ENCODE measurements at regions not wholly inside any gene's neighbourhood (a gene's known extent, or its start where the extent isn't known, plus 50 kb on each side); places are given as distances from the start of the nearest gene placed in this dataset.

DNA sequence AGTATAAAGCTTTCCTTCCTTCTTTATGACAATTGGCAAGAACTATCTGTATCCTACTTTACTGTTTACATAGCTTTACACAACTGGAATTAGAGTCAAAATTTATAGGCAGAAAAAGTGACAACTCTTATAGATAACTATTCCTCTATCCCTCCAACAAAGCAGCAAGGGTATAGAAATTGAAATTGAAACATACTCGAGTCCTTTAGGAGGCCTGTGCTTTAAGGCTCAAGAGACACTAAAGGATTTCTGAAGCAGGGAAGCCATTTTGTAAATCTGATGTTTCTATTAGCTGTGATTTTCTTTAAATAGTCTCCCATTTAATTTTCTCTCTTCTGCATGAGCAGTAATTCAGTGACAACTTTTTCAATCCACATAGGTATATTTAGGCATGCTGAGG, 567.6 kb upstream of the MAN1A1 start (continued):
- no peak for TF ChIP-seq FOXK1 (CRISPR knock-in tag; IDR thresholded peaks at IDR 0.05; ENCODE audit: borderline replicate concordance)
- no peak for TF ChIP-seq SMAD2 (IDR thresholded peaks at IDR 0.05; ENCODE audit: low read depth, low read length)
- TF ChIP-seq RUNX1 (IDR thresholded peaks at IDR 0.05; ENCODE audit: low read depth), result no peak
- no peak for TF ChIP-seq RBM17 (IDR thresholded peaks at IDR 0.05; ENCODE audit: borderline replicate concordance, low read depth, low read length)
- TF ChIP-seq, protein P1, sequence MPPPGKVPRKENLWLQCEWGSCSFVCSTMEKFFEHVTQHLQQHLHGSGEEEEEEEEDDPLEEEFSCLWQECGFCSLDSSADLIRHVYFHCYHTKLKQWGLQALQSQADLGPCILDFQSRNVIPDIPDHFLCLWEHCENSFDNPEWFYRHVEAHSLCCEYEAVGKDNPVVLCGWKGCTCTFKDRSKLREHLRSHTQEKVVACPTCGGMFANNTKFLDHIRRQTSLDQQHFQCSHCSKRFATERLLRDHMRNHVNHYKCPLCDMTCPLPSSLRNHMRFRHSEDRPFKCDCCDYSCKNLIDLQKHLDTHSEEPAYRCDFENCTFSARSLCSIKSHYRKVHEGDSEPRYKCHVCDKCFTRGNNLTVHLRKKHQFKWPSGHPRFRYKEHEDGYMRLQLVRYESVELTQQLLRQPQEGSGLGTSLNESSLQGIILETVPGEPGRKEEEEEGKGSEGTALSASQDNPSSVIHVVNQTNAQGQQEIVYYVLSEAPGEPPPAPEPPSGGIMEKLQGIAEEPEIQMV (tag; conservative IDR thresholded peaks at IDR 0.05; ENCODE audit: low read depth), result no peak
- no peak for TF ChIP-seq KAT8 (IDR thresholded peaks at IDR 0.05; ENCODE audit: low read depth)
- no peak for TF ChIP-seq ZNF24 (IDR thresholded peaks at IDR 0.05)
- TF ChIP-seq, protein P2, sequence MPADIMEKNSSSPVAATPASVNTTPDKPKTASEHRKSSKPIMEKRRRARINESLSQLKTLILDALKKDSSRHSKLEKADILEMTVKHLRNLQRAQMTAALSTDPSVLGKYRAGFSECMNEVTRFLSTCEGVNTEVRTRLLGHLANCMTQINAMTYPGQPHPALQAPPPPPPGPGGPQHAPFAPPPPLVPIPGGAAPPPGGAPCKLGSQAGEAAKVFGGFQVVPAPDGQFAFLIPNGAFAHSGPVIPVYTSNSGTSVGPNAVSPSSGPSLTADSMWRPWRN (IDR thresholded peaks at IDR 0.05; ENCODE audit: low read depth), result no peak
- no peak for TF ChIP-seq ZNF174 (CRISPR knock-in tag; IDR thresholded peaks at IDR 0.05)
- TF ChIP-seq ZNF184 (CRISPR knock-in tag; IDR thresholded peaks at IDR 0.05), result no peak

DNA sequence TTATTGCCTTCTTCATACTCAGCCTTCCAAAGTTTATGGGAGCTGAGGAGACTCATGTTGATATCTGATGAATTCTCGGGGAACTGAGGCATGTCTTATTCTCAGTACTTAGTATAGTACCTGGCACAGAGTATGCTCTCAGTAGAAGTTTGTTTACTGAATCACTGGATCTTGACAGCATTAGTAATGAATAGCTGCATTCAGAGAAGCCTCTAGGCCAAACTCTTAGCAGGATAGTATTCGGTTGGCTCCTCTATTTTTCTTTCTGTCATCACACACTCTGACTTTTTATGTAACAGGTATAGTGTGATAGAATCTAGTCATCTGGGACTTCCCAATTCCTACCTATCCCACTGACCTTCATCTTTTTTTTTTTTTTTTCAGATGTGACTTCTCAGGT, 566.4 kb upstream of the MAN1A1 start:
- Histone ChIP-seq H3K4me2 (ENCODE audit: insufficient read depth, low read length) (no peak overlapping the region), H2AFZ (ENCODE audit: low read depth, low read length) (no peak overlapping the region), H3K9me1 (ENCODE audit: control insufficient read depth, insufficient read depth, low read length) (no peaks in the 10 kb centered on the region), H3K9ac (ENCODE audit: insufficient read depth in 1 of 2, low read depth in 2 of 2, low read length in 2 of 2) (no peak overlapping the region), H3K4me1 (replicated peaks in 1 of 2; ENCODE audit: control insufficient read depth in 2 of 2, insufficient read depth in 2 of 2, low read length in 2 of 2) (no peaks in the 10 kb centered on the region), H3K27me3 (ENCODE audit: control insufficient read depth in 2 of 2, insufficient read depth in 2 of 2, low read length in 2 of 2) (no peaks in the 10 kb centered on the region), H4K20me1 (replicated peaks; ENCODE audit: control insufficient read depth, insufficient read depth, low read length) (no peaks in the 10 kb centered on the region), H3K9me3 (replicated peaks; ENCODE audit: control insufficient read depth, insufficient read depth, low read depth, low read length) (no peaks in the 10 kb centered on the region), H3K79me2 (ENCODE audit: control insufficient read depth, insufficient read depth, low read length) (no peaks in the 10 kb centered on the region), H3K4me3 (no peak overlapping the region), H3K36me3 (ENCODE audit: control insufficient read depth, insufficient read depth, low read length) (no peaks in the 10 kb centered on the region), H3K27ac (ENCODE audit: extremely low read depth, low read depth, low read length) (no peak overlapping the region)
- BruUV-seq (replicated peaks), result no TSS peak
- ChIA-PET POLR2A (no interaction called here), CTCF (ENCODE audit: low intra/inter-chr PET ratio) (no interaction called here)
- WGBS (ENCODE audit: insufficient coverage, low coverage, missing lambda C conversion rate), result 0% methylated on average over 1 of the region's 2 CpGs
- ATAC-seq (no peak), FAIRE-seq (no peak), DNase-seq (ENCODE audit: extremely low read depth in 1 of 4, low spot score in 3 of 4) (no peak)
- intact Hi-C loops (cut with micrococcal nuclease), result no loop called here
- in situ Hi-C loops (cut with MboI), result no loop called here
- TF ChIP-seq, protein P3, sequence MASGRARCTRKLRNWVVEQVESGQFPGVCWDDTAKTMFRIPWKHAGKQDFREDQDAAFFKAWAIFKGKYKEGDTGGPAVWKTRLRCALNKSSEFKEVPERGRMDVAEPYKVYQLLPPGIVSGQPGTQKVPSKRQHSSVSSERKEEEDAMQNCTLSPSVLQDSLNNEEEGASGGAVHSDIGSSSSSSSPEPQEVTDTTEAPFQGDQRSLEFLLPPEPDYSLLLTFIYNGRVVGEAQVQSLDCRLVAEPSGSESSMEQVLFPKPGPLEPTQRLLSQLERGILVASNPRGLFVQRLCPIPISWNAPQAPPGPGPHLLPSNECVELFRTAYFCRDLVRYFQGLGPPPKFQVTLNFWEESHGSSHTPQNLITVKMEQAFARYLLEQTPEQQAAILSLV (tag; IDR thresholded peaks at IDR 0.05), result no peak
- TF ChIP-seq, protein P4, sequence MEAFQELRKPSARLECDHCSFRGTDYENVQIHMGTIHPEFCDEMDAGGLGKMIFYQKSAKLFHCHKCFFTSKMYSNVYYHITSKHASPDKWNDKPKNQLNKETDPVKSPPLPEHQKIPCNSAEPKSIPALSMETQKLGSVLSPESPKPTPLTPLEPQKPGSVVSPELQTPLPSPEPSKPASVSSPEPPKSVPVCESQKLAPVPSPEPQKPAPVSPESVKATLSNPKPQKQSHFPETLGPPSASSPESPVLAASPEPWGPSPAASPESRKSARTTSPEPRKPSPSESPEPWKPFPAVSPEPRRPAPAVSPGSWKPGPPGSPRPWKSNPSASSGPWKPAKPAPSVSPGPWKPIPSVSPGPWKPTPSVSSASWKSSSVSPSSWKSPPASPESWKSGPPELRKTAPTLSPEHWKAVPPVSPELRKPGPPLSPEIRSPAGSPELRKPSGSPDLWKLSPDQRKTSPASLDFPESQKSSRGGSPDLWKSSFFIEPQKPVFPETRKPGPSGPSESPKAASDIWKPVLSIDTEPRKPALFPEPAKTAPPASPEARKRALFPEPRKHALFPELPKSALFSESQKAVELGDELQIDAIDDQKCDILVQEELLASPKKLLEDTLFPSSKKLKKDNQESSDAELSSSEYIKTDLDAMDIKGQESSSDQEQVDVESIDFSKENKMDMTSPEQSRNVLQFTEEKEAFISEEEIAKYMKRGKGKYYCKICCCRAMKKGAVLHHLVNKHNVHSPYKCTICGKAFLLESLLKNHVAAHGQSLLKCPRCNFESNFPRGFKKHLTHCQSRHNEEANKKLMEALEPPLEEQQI (IDR thresholded peaks at IDR 0.05), result no peak
- TF ChIP-seq CHD4 (IDR thresholded peaks at IDR 0.05; ENCODE audit: insufficient read depth, insufficient replicate concordance, low read depth, low read length, poor library complexity, severe bottlenecking), result no peak
